ENCODE measurements at regions not wholly inside any gene's neighbourhood (a gene's known extent, or its start where the extent isn't known, plus 50 kb on each side); places are given as distances from the start of the nearest gene placed in this dataset.

DNA sequence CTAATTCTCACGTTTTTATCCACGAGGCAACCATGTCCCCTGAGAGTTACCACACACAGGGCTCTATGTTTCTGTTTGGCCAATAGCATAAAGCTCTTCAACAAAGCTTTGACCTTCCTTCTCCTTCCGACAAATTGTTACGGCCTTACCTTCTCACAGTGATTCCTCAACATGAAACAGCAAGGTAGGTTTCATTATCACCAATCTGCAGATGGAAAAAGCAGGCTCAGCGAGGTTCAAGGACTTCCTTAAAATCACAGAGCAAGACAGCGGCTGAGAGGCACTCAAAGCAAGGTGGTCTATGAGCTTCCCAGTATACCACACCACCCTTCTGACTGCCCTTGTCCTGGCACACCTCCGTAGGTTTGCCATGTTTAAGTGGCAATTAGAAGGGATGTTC, 360.0 kb downstream of the CD83 start:
- TF ChIP-seq, protein P1, sequence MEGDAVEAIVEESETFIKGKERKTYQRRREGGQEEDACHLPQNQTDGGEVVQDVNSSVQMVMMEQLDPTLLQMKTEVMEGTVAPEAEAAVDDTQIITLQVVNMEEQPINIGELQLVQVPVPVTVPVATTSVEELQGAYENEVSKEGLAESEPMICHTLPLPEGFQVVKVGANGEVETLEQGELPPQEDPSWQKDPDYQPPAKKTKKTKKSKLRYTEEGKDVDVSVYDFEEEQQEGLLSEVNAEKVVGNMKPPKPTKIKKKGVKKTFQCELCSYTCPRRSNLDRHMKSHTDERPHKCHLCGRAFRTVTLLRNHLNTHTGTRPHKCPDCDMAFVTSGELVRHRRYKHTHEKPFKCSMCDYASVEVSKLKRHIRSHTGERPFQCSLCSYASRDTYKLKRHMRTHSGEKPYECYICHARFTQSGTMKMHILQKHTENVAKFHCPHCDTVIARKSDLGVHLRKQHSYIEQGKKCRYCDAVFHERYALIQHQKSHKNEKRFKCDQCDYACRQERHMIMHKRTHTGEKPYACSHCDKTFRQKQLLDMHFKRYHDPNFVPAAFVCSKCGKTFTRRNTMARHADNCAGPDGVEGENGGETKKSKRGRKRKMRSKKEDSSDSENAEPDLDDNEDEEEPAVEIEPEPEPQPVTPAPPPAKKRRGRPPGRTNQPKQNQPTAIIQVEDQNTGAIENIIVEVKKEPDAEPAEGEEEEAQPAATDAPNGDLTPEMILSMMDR (conservative IDR thresholded peaks at IDR 0.05; ENCODE audit: low read length) = no peak
- no peak for TF ChIP-seq EZH2phosphoT487 (IDR thresholded peaks at IDR 0.05; ENCODE audit: borderline replicate concordance, low read depth, low read length)
